Lung microvascular endothelial cell (primary cell): ENCODE measurements at regions not wholly inside any gene's neighbourhood (a gene's known extent, or its start where the extent isn't known, plus 50 kb on each side); places are given as distances from the start of the nearest gene placed in this dataset.

Experiments used
- DNase-seq, 2 donors: peaks; one replicate each; pipeline versions ENCODE4 v3.0.0 to v3.0.0-alpha.2; 2010; ENCODE audit warnings: low read depth in 2 of 2

- DNase-seq = no peak
These were observed 137.7 kb upstream of the TMEM108 start for GRCh38 chr3:132900481-132900880.

GRCh38 chr3:132898141-132898540 lies 140.1 kb upstream of the TMEM108 start:
- DNase-seq = no peak

- no peak for DNase-seq
These were observed 145.2 kb upstream of the TMEM108 start for GRCh38 chr3:132892956-132893355.

GRCh38 chr3:132881756-132882409 lies 156.3 kb upstream of the TMEM108 start:
- DNase-seq = no peak

GRCh38 chr3:132880986-132881385 lies 157.2 kb upstream of the TMEM108 start:
- DNase-seq = no peak

GRCh38 chr3:132879656-132880055 lies 157.4 kb upstream of the NPHP3 start:
- no peak for DNase-seq

GRCh38 chr3:132874701-132875100 lies 152.5 kb upstream of the NPHP3 start:
- DNase-seq = no peak

GRCh38 chr3:132872711-132873110 lies 150.5 kb upstream of the NPHP3 start:
- DNase-seq = no peak

GRCh38 chr3:132871956-132872355 lies 149.7 kb upstream of the NPHP3 start:
- no peak for DNase-seq

GRCh38 chr3:132870541-132870940 lies 148.3 kb upstream of the NPHP3 start:
- no peak for DNase-seq

- DNase-seq = no peak
These were observed 145.7 kb upstream of the NPHP3 start for GRCh38 chr3:132867956-132868355.

- no peak for DNase-seq
These were observed 145.3 kb upstream of the NPHP3 start for GRCh38 chr3:132867526-132867925.

GRCh38 chr3:132857317-132857716 lies 135.1 kb upstream of the NPHP3 start:
- DNase-seq = no peak

GRCh38 chr3:132854856-132855535 lies 132.8 kb upstream of the NPHP3 start:
- no peak for DNase-seq

- DNase-seq = no peak
These were observed 125.8 kb upstream of the NPHP3 start for GRCh38 chr3:132847849-132848625.

- no peak for DNase-seq
These were observed 121.8 kb upstream of the NPHP3 start for GRCh38 chr3:132843851-132844553.

- DNase-seq = no peak
These were observed 121.1 kb upstream of the NPHP3 start for GRCh38 chr3:132843349-132843748.

GRCh38 chr3:132841621-132842020 lies 119.4 kb upstream of the NPHP3 start:
- no peak for DNase-seq

GRCh38 chr3:132840201-132840700 lies 118.0 kb upstream of the NPHP3 start:
- DNase-seq = no peak

- no peak for DNase-seq
These were observed 116.3 kb upstream of the NPHP3 start for GRCh38 chr3:132838477-132838876.

GRCh38 chr3:132837615-132838014 lies 115.4 kb upstream of the NPHP3 start:
- no peak for DNase-seq

GRCh38 chr3:132834356-132834755 lies 112.1 kb upstream of the NPHP3 start:
- DNase-seq = no peak
